ENCODE measurements at regions not wholly inside any gene's neighbourhood (a gene's known extent, or its start where the extent isn't known, plus 50 kb on each side); places are given as distances from the start of the nearest gene placed in this dataset.

DNA sequence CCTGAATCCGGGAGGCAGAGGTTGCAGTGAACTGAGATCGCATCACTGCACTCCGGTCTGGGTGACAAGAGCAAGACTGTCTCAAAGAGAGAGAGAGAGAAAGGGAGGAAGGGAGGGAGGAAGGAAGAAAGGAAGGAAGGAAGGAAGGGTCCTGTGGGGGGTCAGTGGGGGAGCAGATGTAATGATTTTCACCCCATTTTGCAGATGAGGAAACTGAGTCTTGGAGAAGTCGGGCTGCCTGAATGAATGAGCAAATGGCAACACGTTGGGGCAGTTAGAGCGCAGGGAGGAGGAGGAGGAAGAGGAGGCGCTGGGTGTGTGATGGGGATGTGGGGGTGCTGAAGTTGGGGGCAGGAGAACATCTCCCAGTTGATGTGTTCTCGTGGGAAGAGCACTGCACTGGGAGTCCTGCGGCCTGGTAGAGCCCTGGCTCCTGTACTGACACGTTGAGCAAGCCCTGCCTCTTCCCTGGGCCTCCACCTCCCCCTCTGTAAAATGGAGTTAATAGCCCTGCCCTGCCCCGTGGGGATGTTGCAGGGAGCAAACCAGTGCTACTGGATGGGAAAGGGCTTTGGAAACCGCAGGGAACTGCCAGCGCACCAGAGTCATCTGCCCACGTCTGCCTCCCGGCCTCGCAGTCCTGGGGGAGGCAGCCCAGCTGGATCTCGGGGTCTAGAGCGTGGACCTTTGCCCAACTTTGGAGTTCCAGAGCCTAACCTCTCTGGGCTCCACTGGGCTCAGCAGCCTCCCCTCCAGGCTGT, 103.2 kb upstream of the CASZ1 start:
- H3K4me3 ChIP-seq: no peak overlapping the region
- 79% methylated on average over 18 of the region's 18 CpGs for WGBS (ENCODE audit: missing lambda C conversion rate)
- no peaks in the 10 kb centered on the region for H3K9me3 ChIP-seq
- peak overlapping the region in 1 of 2 experiments; percentile 78; a peak in 4 of 6 replicates for H3K27ac ChIP-seq
- H3K4me2 ChIP-seq: no peak overlapping the region
- ChIA-PET POLR2A (no interaction called here), CTCF (no interaction called here)
- no peak for FAIRE-seq
- ATAC-seq: no peak
- TF ChIP-seq RNF2 (IDR thresholded peaks at IDR 0.05; ENCODE audit: borderline replicate concordance, low read depth) (no peak), ESRRA (IDR thresholded peaks at IDR 0.05; ENCODE audit: borderline replicate concordance, low read length) (no peak), SMC3 (IDR thresholded peaks at IDR 0.05) (no peak), RCOR1 (IDR thresholded peaks at IDR 0.05; ENCODE audit: low read depth, low read length) (no peak), NFE2L2 (conservative IDR thresholded peaks at IDR 0.05; ENCODE audit: low read length) (no peak), FOXS1 (CRISPR knock-in tag; IDR thresholded peaks at IDR 0.05) (no peak), CBX2 (IDR thresholded peaks at IDR 0.05; ENCODE audit: borderline replicate concordance, low read depth) (no peak), MYC (IDR thresholded peaks at IDR 0.05; ENCODE audit: borderline replicate concordance, low read length) (no peak), MAFK (IDR thresholded peaks at IDR 0.05; ENCODE audit: partially characterized antibody) (no peak), ZNF302 (CRISPR knock-in tag; IDR thresholded peaks at IDR 0.05) (no peak), JUN (IDR thresholded peaks at IDR 0.05) (no peak), NR3C1 (IDR thresholded peaks at IDR 0.05) (no peak), CHD4 (IDR thresholded peaks at IDR 0.05; ENCODE audit: borderline replicate concordance) (no peak), RFX5 (IDR thresholded peaks at IDR 0.05) (no peak), RARB (CRISPR knock-in tag; IDR thresholded peaks at IDR 0.05) (no peak)
- TF ChIP-seq, protein P1, sequence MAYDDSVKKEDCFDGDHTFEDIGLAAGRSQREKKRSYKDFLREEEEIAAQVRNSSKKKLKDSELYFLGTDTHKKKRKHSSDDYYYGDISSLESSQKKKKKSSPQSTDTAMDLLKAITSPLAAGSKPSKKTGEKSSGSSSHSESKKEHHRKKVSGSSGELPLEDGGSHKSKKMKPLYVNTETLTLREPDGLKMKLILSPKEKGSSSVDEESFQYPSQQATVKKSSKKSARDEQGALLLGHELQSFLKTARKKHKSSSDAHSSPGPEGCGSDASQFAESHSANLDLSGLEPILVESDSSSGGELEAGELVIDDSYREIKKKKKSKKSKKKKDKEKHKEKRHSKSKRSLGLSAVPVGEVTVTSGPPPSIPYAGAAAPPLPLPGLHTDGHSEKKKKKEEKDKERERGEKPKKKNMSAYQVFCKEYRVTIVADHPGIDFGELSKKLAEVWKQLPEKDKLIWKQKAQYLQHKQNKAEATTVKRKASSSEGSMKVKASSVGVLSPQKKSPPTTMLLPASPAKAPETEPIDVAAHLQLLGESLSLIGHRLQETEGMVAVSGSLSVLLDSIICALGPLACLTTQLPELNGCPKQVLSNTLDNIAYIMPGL (CRISPR knock-in tag; IDR thresholded peaks at IDR 0.05; ENCODE audit: borderline replicate concordance): no peak
- TF ChIP-seq, protein P2, sequence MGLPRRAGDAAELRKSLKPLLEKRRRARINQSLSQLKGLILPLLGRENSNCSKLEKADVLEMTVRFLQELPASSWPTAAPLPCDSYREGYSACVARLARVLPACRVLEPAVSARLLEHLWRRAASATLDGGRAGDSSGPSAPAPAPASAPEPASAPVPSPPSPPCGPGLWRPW (IDR thresholded peaks at IDR 0.05): no peak
- no peak for DNase-seq (ENCODE audit: low read depth in 1 of 2, low spot score in 1 of 2)
- H3K4me1 ChIP-seq: peaks cover 18% of the 10 kb centered on the region

DNA sequence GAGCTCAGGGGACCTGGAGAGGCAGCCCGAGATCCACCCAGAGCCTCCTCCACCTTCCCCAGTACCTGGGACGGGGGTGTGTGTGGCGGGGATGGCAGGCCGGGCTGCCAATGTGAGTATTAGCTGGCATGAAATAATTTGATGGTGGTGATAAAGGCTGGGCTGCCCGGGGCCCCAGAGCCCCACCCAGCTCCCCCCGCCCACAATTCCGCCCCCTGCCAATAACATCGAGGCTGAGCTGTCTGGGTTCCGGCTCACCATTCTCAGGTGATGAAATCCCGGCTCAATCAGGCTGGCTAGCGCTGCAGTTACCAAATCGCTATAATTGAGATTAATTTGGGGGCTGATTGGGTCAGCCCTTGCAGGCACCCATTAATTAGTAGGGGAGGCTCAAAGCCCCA, 103.8 kb upstream of the CASZ1 start:
- ChIA-PET POLR2A (no interaction called here), CTCF (interaction anchor here (0.9 kb wide), 1 partner anchor 9 kb away, joined by 3 read pairs; no protein-coding TSS in a partner anchor)
- Histone ChIP-seq H3K9me3 (no peaks in the 10 kb centered on the region), H3K27ac (peak overlapping the region in 1 of 2 experiments; percentile 78; a peak in 4 of 6 replicates), H3K4me1 (peaks cover 18% of the 10 kb centered on the region), H3K4me2 (peak overlapping the region; percentile 60), H3K4me3 (no peak overlapping the region)
- ATAC-seq (no peak), DNase-seq (ENCODE audit: low read depth in 1 of 2, low spot score in 1 of 2) (no peak), FAIRE-seq (no peak)
- TF ChIP-seq TP53 (CRISPR knock-in tag; IDR thresholded peaks at IDR 0.05): no peak
- no peak for TF ChIP-seq ZC3H11A (IDR thresholded peaks at IDR 0.05)
- no peak for TF ChIP-seq CHD4 (IDR thresholded peaks at IDR 0.05; ENCODE audit: borderline replicate concordance)
- TF ChIP-seq NR3C1 (IDR thresholded peaks at IDR 0.05): no peak
- TF ChIP-seq ZNF302 (CRISPR knock-in tag; IDR thresholded peaks at IDR 0.05): no peak
- no peak for TF ChIP-seq CEBPB (IDR thresholded peaks at IDR 0.05)
- WGBS (ENCODE audit: missing lambda C conversion rate): 80% methylated on average over 3 of the region's 12 CpGs

DNA sequence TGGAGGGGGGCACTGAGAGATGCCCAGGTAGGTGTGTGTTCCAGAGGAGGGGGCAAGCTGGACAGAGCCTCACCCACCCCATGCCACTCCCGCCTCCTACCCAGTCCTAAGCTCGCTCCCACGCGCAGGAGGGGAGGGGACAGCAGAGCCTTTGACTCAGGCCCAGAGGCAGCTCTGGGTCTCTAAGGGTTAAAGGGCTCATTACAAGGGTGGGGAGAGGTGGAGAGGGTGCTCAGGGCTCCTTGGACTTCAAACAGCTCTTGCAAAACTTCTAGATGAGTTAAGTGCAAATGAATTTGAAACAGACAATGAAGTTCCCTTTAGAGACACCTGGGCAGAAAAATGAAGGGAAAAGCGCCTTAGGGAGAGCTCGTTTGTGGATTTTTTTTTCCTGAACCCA, 104.2 kb upstream of the CASZ1 start:
- WGBS (ENCODE audit: missing lambda C conversion rate): 46% methylated on average over 3 of the region's 6 CpGs

More for the DNA sequence above, 104.2 kb upstream of the CASZ1 start:
- H3K4me2 ChIP-seq: peak overlapping the region; percentile 60
- ChIA-PET CTCF (interaction anchor here (0.6 to 0.9 kb wide), 2 partner anchors 9 to 29 kb away, joined by 3 to 4 read pairs; no protein-coding TSS in a partner anchor), POLR2A (interaction anchor here (0.5 kb wide), 1 partner anchor 1118 kb away, joined by 5 read pairs; the partner anchor contains the start of gene MIIP)
- FAIRE-seq: no peak
- peak in 1 of 2 experiments; percentile 17 for DNase-seq (ENCODE audit: low read depth in 1 of 2, low spot score in 1 of 2)
- ATAC-seq: peak in 1 of 2 experiments; percentile 47; a peak in 3 of 6 replicates
- no peak overlapping the region for H3K4me3 ChIP-seq
- H3K27ac ChIP-seq: peak overlapping the region; percentile 12 to 78; a peak in 4 of 6 replicates
- H3K4me1 ChIP-seq: peaks cover 18% of the 10 kb centered on the region
- no peaks in the 10 kb centered on the region for H3K9me3 ChIP-seq
- no peak for TF ChIP-seq HOXA7 (CRISPR knock-in tag; IDR thresholded peaks at IDR 0.05)
- TF ChIP-seq, protein P3, sequence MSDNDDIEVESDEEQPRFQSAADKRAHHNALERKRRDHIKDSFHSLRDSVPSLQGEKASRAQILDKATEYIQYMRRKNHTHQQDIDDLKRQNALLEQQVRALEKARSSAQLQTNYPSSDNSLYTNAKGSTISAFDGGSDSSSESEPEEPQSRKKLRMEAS (IDR thresholded peaks at IDR 0.05): no peak
- no peak for TF ChIP-seq HDAC2 (IDR thresholded peaks at IDR 0.05)
- TF ChIP-seq, protein P4, sequence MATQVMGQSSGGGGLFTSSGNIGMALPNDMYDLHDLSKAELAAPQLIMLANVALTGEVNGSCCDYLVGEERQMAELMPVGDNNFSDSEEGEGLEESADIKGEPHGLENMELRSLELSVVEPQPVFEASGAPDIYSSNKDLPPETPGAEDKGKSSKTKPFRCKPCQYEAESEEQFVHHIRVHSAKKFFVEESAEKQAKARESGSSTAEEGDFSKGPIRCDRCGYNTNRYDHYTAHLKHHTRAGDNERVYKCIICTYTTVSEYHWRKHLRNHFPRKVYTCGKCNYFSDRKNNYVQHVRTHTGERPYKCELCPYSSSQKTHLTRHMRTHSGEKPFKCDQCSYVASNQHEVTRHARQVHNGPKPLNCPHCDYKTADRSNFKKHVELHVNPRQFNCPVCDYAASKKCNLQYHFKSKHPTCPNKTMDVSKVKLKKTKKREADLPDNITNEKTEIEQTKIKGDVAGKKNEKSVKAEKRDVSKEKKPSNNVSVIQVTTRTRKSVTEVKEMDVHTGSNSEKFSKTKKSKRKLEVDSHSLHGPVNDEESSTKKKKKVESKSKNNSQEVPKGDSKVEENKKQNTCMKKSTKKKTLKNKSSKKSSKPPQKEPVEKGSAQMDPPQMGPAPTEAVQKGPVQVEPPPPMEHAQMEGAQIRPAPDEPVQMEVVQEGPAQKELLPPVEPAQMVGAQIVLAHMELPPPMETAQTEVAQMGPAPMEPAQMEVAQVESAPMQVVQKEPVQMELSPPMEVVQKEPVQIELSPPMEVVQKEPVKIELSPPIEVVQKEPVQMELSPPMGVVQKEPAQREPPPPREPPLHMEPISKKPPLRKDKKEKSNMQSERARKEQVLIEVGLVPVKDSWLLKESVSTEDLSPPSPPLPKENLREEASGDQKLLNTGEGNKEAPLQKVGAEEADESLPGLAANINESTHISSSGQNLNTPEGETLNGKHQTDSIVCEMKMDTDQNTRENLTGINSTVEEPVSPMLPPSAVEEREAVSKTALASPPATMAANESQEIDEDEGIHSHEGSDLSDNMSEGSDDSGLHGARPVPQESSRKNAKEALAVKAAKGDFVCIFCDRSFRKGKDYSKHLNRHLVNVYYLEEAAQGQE (IDR thresholded peaks at IDR 0.05): no peak
